Esophagus muscularis mucosa (tissue), 4 donors: ENCODE measurements at regions not wholly inside any gene's neighbourhood (a gene's known extent, or its start where the extent isn't known, plus 50 kb on each side); places are given as distances from the start of the nearest gene placed in this dataset.
"Not testable (repeated sequence)": the region's sequence is repeated elsewhere in the genome, so short reads cannot be mapped to it uniquely, and the experiment has no call there.

Experiments used
- DNase-seq: peaks from one replicate; pipeline ENCODE4 v3.0.0-alpha.2; 2017; ENCODE audit errors: extremely low spot score
- H3K27ac ChIP-seq, 4 donors: fragments of 200-600 bp; sonication (generic); replicated peaks in 1 of 4; 1 replicate in 3 of 4; 2 replicates in 1 of 4; pipeline ENCODE4 v1.5.1; 2016 to 2019; ENCODE audit warnings: mild to moderate bottlenecking in 1 of 4
- H3K27me3 ChIP-seq, 4 donors: fragments of 200-600 bp; sonication (generic); one replicate each; pipeline versions ENCODE4 v1.5.1 to v1.6.0; 2016 to 2019
- H3K36me3 ChIP-seq, 4 donors: fragments of 200-600 bp; sonication (generic); one replicate each; pipeline ENCODE4 v1.5.1; 2016 to 2019
- H3K4me1 ChIP-seq, 4 donors: fragments of 200-600 bp; sonication (generic); one replicate each; pipeline ENCODE4 v1.5.1; 2016 to 2019
- H3K4me3 ChIP-seq, 4 donors: fragments of 200-600 bp; sonication (generic); 1 replicate in 2 of 4; 2 replicates in 2 of 4; pipeline ENCODE4 v1.5.1; 2016 to 2019; ENCODE audit warnings: mild to moderate bottlenecking in 4 of 4, moderate library complexity in 1 of 4
- H3K9me3 ChIP-seq, 4 donors: fragments of 200-600 bp; sonication (generic); 1 replicate in 3 of 4; 2 replicates in 1 of 4; pipeline ENCODE4 v1.5.1; 2016 to 2019
- CTCF ChIP-seq, 3 experiments: fragments of 200-600 bp in 2 of 3; fragments of 450-650 bp in 1 of 3; sonication (generic) in 2 of 3; IDR thresholded peaks; one replicate each; pipeline ENCODE4 v1.5.1; 2017 to 2019; ENCODE audit warnings: antibody characterized with exemption in 3 of 3, mild to moderate bottlenecking in 2 of 3, moderate library complexity in 1 of 3
- EP300 ChIP-seq: sonication (generic); formaldehyde crosslinking; IDR thresholded peaks from one replicate; pipeline ENCODE4 v1.6.1; 2017; ENCODE audit warnings: antibody characterized with exemption
- POLR2A ChIP-seq: fragments of 450-650 bp; IDR thresholded peaks from one replicate; pipeline ENCODE4 v1.6.1; 2017; ENCODE audit warnings: antibody characterized with exemption, moderate library complexity, mild to moderate bottlenecking, low read depth
- POLR2AphosphoS5 ChIP-seq, 2 donors: sonication (generic); formaldehyde crosslinking; IDR thresholded peaks; one replicate each; pipeline ENCODE4 v1.6.1; 2017; ENCODE audit warnings: antibody characterized with exemption in 2 of 2
- WGBS: methylation state at CpG from one replicate; pipeline ENCODE4 v1.1.5; 2018; 5-methylcytosine and 5-hydroxymethylcytosine counted together
- intact Hi-C: fragments of 100-400 bp; cut with DNase I; formaldehyde crosslinking; loops from one replicate; pipeline ENCODE4 v1.15.1; 2023

- no peak overlapping the region for H3K27ac ChIP-seq
- no peaks in the 10 kb centered on the region for H3K27me3 ChIP-seq
- peaks cover 0 to 6% (median 0%) of the 10 kb centered on the region in 4 donors for H3K4me1 ChIP-seq
- DNase-seq: no peak
- H3K4me3 ChIP-seq: no peak overlapping the region
- no peaks in the 10 kb centered on the region for H3K36me3 ChIP-seq
- intact Hi-C loops: no loop called here
- TF ChIP-seq POLR2A: no peak
- TF ChIP-seq CTCF (IDR thresholded peaks at IDR 0.05): no peak
- TF ChIP-seq EP300: no peak
- H3K9me3 ChIP-seq: no peaks in the 10 kb centered on the region
Observed at GRCh38 chr3:86887876-86888275, 103.1 kb downstream of the VGLL3 start.

GRCh38 chr3:86880066-86880465 is 110.9 kb downstream of the VGLL3 start:
- Histone ChIP-seq H3K27me3 (no peaks in the 10 kb centered on the region), H3K36me3 (no peaks in the 10 kb centered on the region), H3K4me3 (no peak overlapping the region), H3K27ac (no peak overlapping the region), H3K4me1 (no peaks in the 10 kb centered on the region), H3K9me3 (no peaks in the 10 kb centered on the region)
- no peak for TF ChIP-seq POLR2A
- TF ChIP-seq POLR2AphosphoS5 (IDR thresholded peaks at IDR 0.05): no peak
- TF ChIP-seq CTCF (IDR thresholded peaks at IDR 0.05): no peak
- no peak for TF ChIP-seq EP300
- intact Hi-C loops: no loop called here
- WGBS: 87% methylated on average over 6 of the region's 6 CpGs
- no peak for DNase-seq

- H3K27me3 ChIP-seq, H3K4me3 ChIP-seq, DNase-seq, H3K4me1 ChIP-seq, H3K9me3 ChIP-seq, H3K36me3 ChIP-seq, intact Hi-C loops, H3K27ac ChIP-seq: not testable (repeated sequence)
- WGBS: 61% methylated on average over 4 of the region's 5 CpGs
Observed at GRCh38 chr3:86876504-86877181, 114.3 kb downstream of the VGLL3 start.

- H3K27ac ChIP-seq, H3K36me3 ChIP-seq, intact Hi-C loops, H3K4me1 ChIP-seq, H3K4me3 ChIP-seq, H3K27me3 ChIP-seq, H3K9me3 ChIP-seq, DNase-seq: not testable (repeated sequence)
- WGBS: 85% methylated on average over 1 of the region's 1 CpG
Observed at GRCh38 chr3:86874790-86875189, 116.2 kb downstream of the VGLL3 start.

- no peak for TF ChIP-seq CTCF (IDR thresholded peaks at IDR 0.05)
- TF ChIP-seq POLR2AphosphoS5 (IDR thresholded peaks at IDR 0.05): no peak
- no peak for TF ChIP-seq POLR2A
- no peak for TF ChIP-seq EP300
- WGBS: 75% methylated on average over 4 of the region's 4 CpGs
- no peaks in the 10 kb centered on the region for H3K36me3 ChIP-seq
- intact Hi-C loops: no loop called here
- peaks cover 0 to 7% (median 5%) of the 10 kb centered on the region in 4 donors for H3K9me3 ChIP-seq
- no peak overlapping the region for H3K27ac ChIP-seq
- no peak for DNase-seq
- no peak overlapping the region for H3K4me3 ChIP-seq
- no peaks in the 10 kb centered on the region for H3K27me3 ChIP-seq
- no peaks in the 10 kb centered on the region for H3K4me1 ChIP-seq
Observed at GRCh38 chr3:86869566-86869965, 121.4 kb downstream of the VGLL3 start.

- intact Hi-C loops: no loop called here
Observed at GRCh38 chr3:86867982-86868381, 123.0 kb downstream of the VGLL3 start.

More at GRCh38 chr3:86867982-86868381, 123.0 kb downstream of the VGLL3 start:
- Histone ChIP-seq H3K4me3 (no peak overlapping the region), H3K27ac (no peak overlapping the region), H3K9me3 (peaks cover 0 to 7% (median 5%) of the 10 kb centered on the region in 4 donors), H3K27me3 (no peaks in the 10 kb centered on the region), H3K36me3 (no peaks in the 10 kb centered on the region), H3K4me1 (no peaks in the 10 kb centered on the region)
- TF ChIP-seq POLR2A (no peak), EP300 (no peak), CTCF (IDR thresholded peaks at IDR 0.05) (no peak), POLR2AphosphoS5 (IDR thresholded peaks at IDR 0.05) (no peak)
- DNase-seq: no peak
- 24% methylated on average over 2 of the region's 2 CpGs for WGBS
